ENCODE measurements at regions not wholly inside any gene's neighbourhood (a gene's known extent, or its start where the extent isn't known, plus 50 kb on each side); places are given as distances from the start of the nearest gene placed in this dataset.

DNA sequence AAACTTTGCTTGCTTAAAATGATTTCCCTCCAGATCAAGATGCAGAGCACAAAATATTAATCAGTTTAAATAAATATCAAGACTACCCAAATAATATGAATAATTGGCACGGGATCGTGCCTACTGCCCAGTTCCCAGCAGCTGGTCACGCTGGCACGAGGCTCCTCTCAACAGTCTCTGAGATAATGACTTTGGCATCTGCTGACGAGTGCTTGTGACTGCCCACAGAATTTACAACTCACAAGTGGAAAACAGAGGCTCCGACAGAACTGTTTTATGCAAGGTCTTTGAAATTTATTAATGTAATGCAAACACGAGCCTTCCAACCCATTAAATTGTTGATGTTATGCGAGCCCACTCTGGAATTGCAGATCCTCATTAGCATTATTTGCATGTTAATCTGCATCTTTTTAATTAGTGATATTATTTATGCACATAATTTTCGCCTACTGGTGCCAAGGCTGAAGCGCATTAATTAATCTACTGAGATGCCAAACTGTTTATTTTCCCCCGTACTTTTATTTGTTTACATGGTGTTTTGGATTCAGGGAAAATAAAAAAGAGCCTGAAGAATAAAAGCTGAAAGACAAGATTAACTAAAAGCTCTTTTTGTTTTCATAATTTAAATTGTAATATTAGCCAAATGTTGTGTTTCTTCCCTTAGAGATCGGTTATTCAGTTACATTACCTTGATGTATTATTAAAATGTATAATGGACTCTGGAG lies 369.3 kb upstream of the IRX1 start:
- DNase-seq (ENCODE audit: low spot score in 2 of 2) = no peak
- WGBS, 2 donors = 50 to 58% methylated on average over 12 of the region's 12 CpGs
- no peak for TF ChIP-seq POLR2A (IDR thresholded peaks at IDR 0.05)
- TF ChIP-seq, protein P1, sequence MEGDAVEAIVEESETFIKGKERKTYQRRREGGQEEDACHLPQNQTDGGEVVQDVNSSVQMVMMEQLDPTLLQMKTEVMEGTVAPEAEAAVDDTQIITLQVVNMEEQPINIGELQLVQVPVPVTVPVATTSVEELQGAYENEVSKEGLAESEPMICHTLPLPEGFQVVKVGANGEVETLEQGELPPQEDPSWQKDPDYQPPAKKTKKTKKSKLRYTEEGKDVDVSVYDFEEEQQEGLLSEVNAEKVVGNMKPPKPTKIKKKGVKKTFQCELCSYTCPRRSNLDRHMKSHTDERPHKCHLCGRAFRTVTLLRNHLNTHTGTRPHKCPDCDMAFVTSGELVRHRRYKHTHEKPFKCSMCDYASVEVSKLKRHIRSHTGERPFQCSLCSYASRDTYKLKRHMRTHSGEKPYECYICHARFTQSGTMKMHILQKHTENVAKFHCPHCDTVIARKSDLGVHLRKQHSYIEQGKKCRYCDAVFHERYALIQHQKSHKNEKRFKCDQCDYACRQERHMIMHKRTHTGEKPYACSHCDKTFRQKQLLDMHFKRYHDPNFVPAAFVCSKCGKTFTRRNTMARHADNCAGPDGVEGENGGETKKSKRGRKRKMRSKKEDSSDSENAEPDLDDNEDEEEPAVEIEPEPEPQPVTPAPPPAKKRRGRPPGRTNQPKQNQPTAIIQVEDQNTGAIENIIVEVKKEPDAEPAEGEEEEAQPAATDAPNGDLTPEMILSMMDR (IDR thresholded peaks at IDR 0.05) = no peak
- no peak overlapping the region for H3K4me3 ChIP-seq (ENCODE audit: low read depth, poor library complexity, severe bottlenecking)
- intact Hi-C loops (cut with DNase I; ENCODE audit: low total_unique reads) = no loop called here

DNA sequence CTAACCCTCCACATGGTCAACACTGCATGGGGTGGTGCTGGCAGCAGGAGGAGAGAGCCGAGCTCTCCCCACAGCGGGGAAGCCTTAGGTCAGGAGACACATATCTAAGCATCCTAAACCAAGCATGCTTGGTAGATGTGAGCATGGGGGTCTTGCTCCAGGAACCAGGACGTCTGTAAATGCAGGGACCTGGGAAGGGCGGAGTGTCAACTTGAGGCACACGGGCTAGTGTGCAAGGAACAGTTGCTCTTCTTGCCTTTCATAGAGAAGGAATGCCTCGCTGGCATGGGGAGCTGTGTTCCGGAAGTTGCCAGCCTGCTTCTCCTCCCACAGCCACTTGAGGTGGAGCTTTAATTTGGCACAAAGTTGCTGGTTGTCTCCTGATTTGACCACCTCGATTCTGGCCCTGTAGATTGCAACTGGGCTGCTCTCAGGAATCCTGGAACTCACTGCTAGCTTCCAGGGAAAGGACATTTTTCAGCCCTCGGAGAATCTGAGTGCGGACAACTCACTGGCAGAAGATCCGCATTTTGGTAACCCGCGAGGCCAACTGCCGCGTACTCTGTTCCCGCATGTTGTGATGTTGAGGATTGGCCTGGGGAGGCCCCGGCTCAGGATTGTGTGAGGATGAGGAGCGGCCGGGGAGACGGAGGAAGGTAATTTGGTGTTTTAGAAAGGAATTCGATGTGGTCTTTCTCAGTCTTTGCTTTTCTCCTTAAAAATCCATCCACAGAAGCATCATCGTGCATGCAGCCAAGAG lies 370.3 kb upstream of the IRX1 start:
- no peak overlapping the region for H3K4me3 ChIP-seq (ENCODE audit: low read depth, poor library complexity, severe bottlenecking)
- intact Hi-C loops (cut with DNase I; ENCODE audit: low total_unique reads) = no loop called here
- peak in 1 of 2 donors; percentile 9 for DNase-seq (ENCODE audit: low spot score in 2 of 2)
- TF ChIP-seq, protein P1 (IDR thresholded peaks at IDR 0.05) = no peak
- TF ChIP-seq POLR2A (IDR thresholded peaks at IDR 0.05) = no peak
- 76 to 80% methylated on average over 22 of the region's 22 CpGs for WGBS, 2 donors

DNA sequence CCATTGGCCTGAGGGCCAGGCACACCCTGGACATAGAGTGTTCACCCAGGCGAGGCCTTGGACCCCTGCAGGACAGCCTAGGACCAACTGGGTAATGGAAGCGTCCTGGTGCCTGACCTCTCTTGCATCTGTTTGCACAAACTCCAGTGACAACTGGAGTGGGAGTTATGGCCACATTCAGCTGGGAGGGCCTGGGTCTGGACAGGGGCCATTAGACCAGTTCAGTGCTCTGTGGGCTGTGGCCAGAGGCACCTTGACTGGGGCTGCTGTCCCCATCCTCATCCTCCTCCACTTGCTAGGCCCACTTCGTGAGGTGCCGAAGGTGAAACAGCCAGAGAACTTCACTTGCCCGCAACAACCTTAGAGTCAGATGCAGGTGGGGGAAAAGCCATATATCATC lies 372.7 kb upstream of the IRX1 start:
- TF ChIP-seq POLR2A (IDR thresholded peaks at IDR 0.05) = no peak
- TF ChIP-seq, protein P1 (IDR thresholded peaks at IDR 0.05) = no peak
- 91 to 100% methylated on average over 5 of the region's 5 CpGs for WGBS, 2 donors
- no peak overlapping the region for H3K4me3 ChIP-seq (ENCODE audit: low read depth, poor library complexity, severe bottlenecking)
- intact Hi-C loops (cut with DNase I; ENCODE audit: low total_unique reads) = no loop called here
- DNase-seq (ENCODE audit: low spot score in 2 of 2) = peak; percentile 2 to 13

DNA sequence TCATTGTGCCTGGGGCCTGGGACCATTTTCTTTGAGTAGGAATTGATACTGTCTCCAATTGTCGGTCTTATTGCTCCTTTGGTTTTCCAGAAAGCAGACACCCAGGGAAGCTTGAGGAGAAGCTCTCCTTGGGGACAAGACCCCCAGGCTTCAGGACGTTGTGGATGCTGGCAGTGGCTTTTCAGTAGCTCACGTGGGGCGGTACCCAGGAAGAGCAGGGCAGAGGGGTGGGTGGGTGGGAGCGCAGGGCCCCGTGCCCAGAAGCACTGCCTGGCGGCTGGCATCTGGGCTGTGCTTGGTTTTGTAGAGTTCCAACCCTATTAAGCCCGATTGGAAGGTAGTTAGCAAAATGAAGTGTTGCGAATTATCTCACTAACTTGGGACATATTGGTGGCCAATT lies 374.2 kb upstream of the IRX1 start:
- TF ChIP-seq, protein P1 (IDR thresholded peaks at IDR 0.05) = no peak
- TF ChIP-seq POLR2A (IDR thresholded peaks at IDR 0.05) = no peak
- intact Hi-C loops (cut with DNase I; ENCODE audit: low total_unique reads) = no loop called here
- 83 to 85% methylated on average over 9 of the region's 9 CpGs for WGBS, 2 donors
- no peak for DNase-seq (ENCODE audit: low spot score in 2 of 2)
- H3K4me3 ChIP-seq (ENCODE audit: low read depth, poor library complexity, severe bottlenecking) = no peak overlapping the region

DNA sequence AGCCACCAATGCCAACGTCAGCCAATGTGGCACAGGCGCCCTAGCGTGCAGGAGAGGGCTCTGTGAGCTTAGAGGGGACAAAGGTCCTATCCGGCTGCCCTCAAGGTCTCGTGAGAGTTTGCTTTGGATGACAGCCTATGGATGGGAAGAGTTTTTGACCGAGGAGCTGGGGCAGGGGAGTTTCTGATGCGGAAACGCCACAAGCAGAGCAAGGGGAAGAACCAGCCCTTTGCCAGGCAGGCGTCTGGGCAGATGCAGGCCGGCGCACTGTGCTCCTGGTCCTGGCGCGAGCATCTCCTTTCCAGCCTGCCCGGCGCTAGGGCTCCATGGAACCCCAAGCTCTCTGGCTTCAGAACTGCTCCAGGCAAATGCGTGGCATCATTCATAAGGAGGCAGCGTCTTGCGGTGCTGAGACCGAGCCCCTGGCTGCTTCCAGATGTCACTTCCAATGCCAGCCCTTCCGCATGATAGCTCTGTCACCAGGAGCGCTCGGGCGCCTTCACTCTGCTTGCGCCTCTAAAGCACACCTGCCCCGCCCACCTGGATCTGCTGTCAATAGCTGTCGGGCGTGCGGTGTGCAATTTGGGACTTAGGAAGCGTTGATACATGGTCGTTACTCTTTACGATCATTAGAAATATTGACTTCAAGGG lies 374.9 kb upstream of the IRX1 start:
- DNase-seq (ENCODE audit: low spot score in 2 of 2) = peak in 1 of 2 donors; percentile 70
- no peak overlapping the region for H3K4me3 ChIP-seq (ENCODE audit: low read depth, poor library complexity, severe bottlenecking)
- WGBS, 2 donors = 91 to 94% methylated on average over 29 to 30 of the region's 31 CpGs
- no peak for TF ChIP-seq POLR2A (IDR thresholded peaks at IDR 0.05)
- TF ChIP-seq, protein P1 (IDR thresholded peaks at IDR 0.05) = no peak
- intact Hi-C loops (cut with DNase I; ENCODE audit: low total_unique reads) = no loop called here

Measured in lower leg skin (tissue), 4 donors.